Keratinocyte (primary cell): ENCODE measurements at regions not wholly inside any gene's neighbourhood (a gene's known extent, or its start where the extent isn't known, plus 50 kb on each side); places are given as distances from the start of the nearest gene placed in this dataset.

ENCODE experiments used
- DNase-seq: peaks from one replicate; pipeline ENCODE4 v3.0.0-alpha.2; 2011; ENCODE audit warnings: low read depth, missing footprints, low spot score
- FAIRE-seq: peaks from 2 replicates; lab custom pipeline; 2011; peaks lifted over from hg19 to GRCh38; lab: Jason Lieb, UNC
- H2AFZ ChIP-seq: 2 replicates; pipeline ENCODE4 v1.6.0; 2012; ENCODE audit warnings: low read length, control low read depth, inconsistent platforms; ENCODE audit not compliant: control insufficient read depth
- H3K27ac ChIP-seq: 2 replicates; pipeline ENCODE4 v1.5.1; 2011; ENCODE audit warnings: low read length; ENCODE audit not compliant: control insufficient read depth, insufficient read depth
- H3K27me3 ChIP-seq: 3 replicates; pipeline ENCODE4 v1.6.0; 2011; ENCODE audit warnings: low read length; ENCODE audit not compliant: control insufficient read depth, insufficient read depth; ENCODE audit errors: extremely low read depth
- H3K36me3 ChIP-seq, 2 experiments: 2 replicates in 1 of 2; 3 replicates in 1 of 2; pipeline ENCODE4 v1.5.1; 2011; ENCODE audit warnings: low read length in 2 of 2, mild to moderate bottlenecking in 1 of 2; ENCODE audit not compliant: control insufficient read depth in 2 of 2, insufficient read depth in 2 of 2; ENCODE audit errors: extremely low read depth in 1 of 2
- H3K4me1 ChIP-seq: 3 replicates; pipeline ENCODE4 v1.5.1; 2011; ENCODE audit warnings: low read length; ENCODE audit not compliant: control insufficient read depth, insufficient read depth; ENCODE audit errors: extremely low read depth
- H3K4me2 ChIP-seq: 3 replicates; pipeline ENCODE4 v1.6.0; 2011; ENCODE audit warnings: low read depth, low read length; ENCODE audit not compliant: control insufficient read depth, insufficient read depth; ENCODE audit errors: extremely low read depth
- H3K4me3 ChIP-seq, 3 experiments: fragments of 200-600 bp in 1 of 3; sonication (generic) in 1 of 3; 2 replicates in 2 of 3; 3 replicates in 1 of 3; pipeline ENCODE4 v1.5.1; 2011 to 2016; ENCODE audit warnings: low read length in 3 of 3, mild to moderate bottlenecking in 3 of 3, control low read depth in 2 of 3, inconsistent platforms in 1 of 3, low read depth in 1 of 3, mixed read lengths in 1 of 3, mixed run types in 1 of 3, moderate library complexity in 1 of 3; ENCODE audit not compliant: control insufficient read depth in 2 of 3, insufficient read depth in 2 of 3; ENCODE audit errors: extremely low read depth in 1 of 3
- H3K79me2 ChIP-seq: 2 replicates; pipeline ENCODE4 v1.6.0; 2012; ENCODE audit warnings: low read length; ENCODE audit not compliant: control insufficient read depth, insufficient read depth
- H3K9ac ChIP-seq: 3 replicates; pipeline ENCODE4 v1.6.0; 2011; ENCODE audit warnings: low read length; ENCODE audit not compliant: control insufficient read depth, insufficient read depth; ENCODE audit errors: extremely low read depth
- H3K9me1 ChIP-seq: 3 replicates; pipeline ENCODE4 v1.6.0; 2011; ENCODE audit warnings: low read length; ENCODE audit not compliant: control insufficient read depth, insufficient read depth; ENCODE audit errors: extremely low read depth
- H3K9me3 ChIP-seq: 2 replicates; pipeline ENCODE4 v1.5.1; 2012; ENCODE audit warnings: low read depth, low read length; ENCODE audit not compliant: control insufficient read depth
- H4K20me1 ChIP-seq: 3 replicates; pipeline ENCODE4 v1.6.0; 2011; ENCODE audit warnings: low read length; ENCODE audit not compliant: control insufficient read depth, insufficient read depth; ENCODE audit errors: extremely low read depth
- EZH2 ChIP-seq: IDR thresholded peaks from one replicate; pipeline ENCODE4 v1.6.1; 2012; ENCODE audit warnings: inconsistent platforms, mild to moderate bottlenecking, low read length, moderate library complexity
- dilution Hi-C: fragments of 300-500 bp; cut with MboI; formaldehyde crosslinking; loops from one replicate; pipeline ENCODE4 v1.7.0; 2020; ENCODE audit warnings: low sequenced_read_pairs; ENCODE audit not compliant: extremely low pct_ligation_motif_present
- TF ChIP-seq, protein P1 (sequence below), 3 experiments: IDR thresholded peaks in 1 of 3; conservative IDR thresholded peaks in 1 of 3; optimal IDR thresholded peaks in 1 of 3; 2 replicates in 2 of 3; 3 replicates in 1 of 3; pipeline versions ENCODE3 to v1.5.1; 2011; ENCODE audit warnings: low read length in 3 of 3, mild to moderate bottlenecking in 3 of 3, moderate library complexity in 2 of 3, control low read depth in 1 of 3, inconsistent platforms in 1 of 3; ENCODE audit not compliant: insufficient read depth in 2 of 3; ENCODE audit errors: extremely low read depth in 1 of 3

DNA sequence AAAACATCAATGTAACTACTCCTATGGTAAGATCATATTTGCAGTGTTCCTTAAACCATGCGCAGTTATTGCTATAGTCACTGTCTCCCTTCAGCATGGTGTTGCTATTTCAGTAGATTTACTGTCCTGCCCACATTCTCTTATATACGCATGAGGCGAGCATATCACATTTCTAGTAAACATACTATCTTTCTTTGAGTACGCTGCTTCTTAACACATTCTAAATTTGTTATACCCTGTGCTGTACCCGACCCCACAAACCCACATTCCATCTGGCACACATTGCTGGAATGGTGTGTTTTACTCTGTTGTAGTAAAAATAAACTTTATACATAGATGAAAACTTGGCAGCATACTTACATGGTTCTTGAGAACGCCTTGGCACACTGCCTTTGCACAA is 163.3 kb downstream of the QPCT start:
- Histone ChIP-seq H3K9me3 (no peaks in the 10 kb centered on the region), H3K4me1 (no peaks in the 10 kb centered on the region), H3K9ac (no peak overlapping the region), H3K9me1 (no peaks in the 10 kb centered on the region), H3K4me2 (no peak overlapping the region), H3K27me3 (no peaks in the 10 kb centered on the region), H3K27ac (no peak overlapping the region), H4K20me1 (no peaks in the 10 kb centered on the region), H2AFZ (no peak overlapping the region), H3K36me3 (no peaks in the 10 kb centered on the region), H3K4me3 (no peak overlapping the region), H3K79me2 (no peaks in the 10 kb centered on the region)
- DNase-seq (no peak), FAIRE-seq (no peak)
- dilution Hi-C loops: no loop called here
- TF ChIP-seq EZH2: no peak
- TF ChIP-seq, protein P1, sequence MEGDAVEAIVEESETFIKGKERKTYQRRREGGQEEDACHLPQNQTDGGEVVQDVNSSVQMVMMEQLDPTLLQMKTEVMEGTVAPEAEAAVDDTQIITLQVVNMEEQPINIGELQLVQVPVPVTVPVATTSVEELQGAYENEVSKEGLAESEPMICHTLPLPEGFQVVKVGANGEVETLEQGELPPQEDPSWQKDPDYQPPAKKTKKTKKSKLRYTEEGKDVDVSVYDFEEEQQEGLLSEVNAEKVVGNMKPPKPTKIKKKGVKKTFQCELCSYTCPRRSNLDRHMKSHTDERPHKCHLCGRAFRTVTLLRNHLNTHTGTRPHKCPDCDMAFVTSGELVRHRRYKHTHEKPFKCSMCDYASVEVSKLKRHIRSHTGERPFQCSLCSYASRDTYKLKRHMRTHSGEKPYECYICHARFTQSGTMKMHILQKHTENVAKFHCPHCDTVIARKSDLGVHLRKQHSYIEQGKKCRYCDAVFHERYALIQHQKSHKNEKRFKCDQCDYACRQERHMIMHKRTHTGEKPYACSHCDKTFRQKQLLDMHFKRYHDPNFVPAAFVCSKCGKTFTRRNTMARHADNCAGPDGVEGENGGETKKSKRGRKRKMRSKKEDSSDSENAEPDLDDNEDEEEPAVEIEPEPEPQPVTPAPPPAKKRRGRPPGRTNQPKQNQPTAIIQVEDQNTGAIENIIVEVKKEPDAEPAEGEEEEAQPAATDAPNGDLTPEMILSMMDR (optimal IDR thresholded peaks at IDR 0.05 in 1 of 3, IDR thresholded peaks at IDR 0.05 in 1 of 3, conservative IDR thresholded peaks at IDR 0.05 in 1 of 3; ENCODE audit: extremely low read depth in 1 of 3, insufficient read depth in 2 of 3, low read length in 3 of 3): no peak

DNA sequence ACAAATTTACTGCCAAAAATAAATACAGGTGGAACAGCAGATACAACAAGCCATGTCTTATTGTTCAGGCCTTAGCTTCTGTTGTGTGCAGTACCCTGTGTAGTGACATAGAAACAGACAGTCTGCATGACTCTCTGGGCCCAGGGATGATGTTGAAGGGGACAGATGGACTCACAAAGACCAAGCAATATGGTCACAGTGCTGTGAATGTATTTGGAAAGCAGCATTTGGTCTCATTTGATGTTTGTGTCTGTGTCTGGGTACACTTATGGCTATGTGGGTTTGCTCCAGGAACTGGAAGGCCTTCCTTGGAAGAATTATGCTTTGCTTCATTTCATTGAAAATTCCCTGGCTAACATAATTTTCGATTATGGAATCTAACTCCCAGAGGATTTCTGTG is 158.5 kb downstream of the CDC42EP3 start:
- Histone ChIP-seq H3K9me3 (no peaks in the 10 kb centered on the region), H3K27me3 (no peaks in the 10 kb centered on the region), H3K4me1 (no peaks in the 10 kb centered on the region), H3K9ac (no peak overlapping the region), H3K27ac (no peak overlapping the region), H4K20me1 (no peaks in the 10 kb centered on the region), H3K36me3 (no peaks in the 10 kb centered on the region), H3K9me1 (no peaks in the 10 kb centered on the region), H3K4me2 (no peak overlapping the region), H3K79me2 (no peaks in the 10 kb centered on the region), H2AFZ (no peak overlapping the region), H3K4me3 (no peak overlapping the region)
- TF ChIP-seq, protein P1 (optimal IDR thresholded peaks at IDR 0.05 in 1 of 3, IDR thresholded peaks at IDR 0.05 in 1 of 3, conservative IDR thresholded peaks at IDR 0.05 in 1 of 3; ENCODE audit: extremely low read depth in 1 of 3, insufficient read depth in 2 of 3, low read length in 3 of 3): no peak
- TF ChIP-seq EZH2: no peak
- DNase-seq: no peak
- dilution Hi-C loops: no loop called here
- FAIRE-seq: no peak
